NK-92 treated with Interleukin-12 subunit alpha and Interleukin-12 subunit beta, amount 100 ng/mL, for 24 hours (cell line): ENCODE measurements at regions not wholly inside any gene's neighbourhood (a gene's known extent, or its start where the extent isn't known, plus 50 kb on each side); places are given as distances from the start of the nearest gene placed in this dataset.

Experiments used
- DNase-seq: peaks from one replicate; lab custom pipeline; 2025; lab: John Stamatoyannopoulos, UW

GRCh38 chr5:4078544-4078943 is 482.9 kb downstream of the IRX1 start:
- no peak for DNase-seq

- no peak for DNase-seq
These were observed 484.2 kb downstream of the IRX1 start for GRCh38 chr5:4079831-4080230.

GRCh38 chr5:4080370-4080769 is 484.7 kb downstream of the IRX1 start:
- no peak for DNase-seq

- DNase-seq: no peak
These were observed 485.4 kb downstream of the IRX1 start for GRCh38 chr5:4081059-4081458.

GRCh38 chr5:4081466-4081865 is 485.8 kb downstream of the IRX1 start:
- no peak for DNase-seq

GRCh38 chr5:4082966-4083564 is 487.4 kb downstream of the IRX1 start:
- DNase-seq: no peak

GRCh38 chr5:4083591-4084337 is 488.1 kb downstream of the IRX1 start:
- DNase-seq: no peak

- DNase-seq: no peak
These were observed 490.4 kb downstream of the IRX1 start for GRCh38 chr5:4086081-4086480.

- no peak for DNase-seq
These were observed 491.5 kb downstream of the IRX1 start for GRCh38 chr5:4087110-4087509.

GRCh38 chr5:4089087-4089486 is 493.5 kb downstream of the IRX1 start:
- no peak for DNase-seq

GRCh38 chr5:4093236-4093635 is 497.6 kb downstream of the IRX1 start:
- DNase-seq: no peak

- no peak for DNase-seq
These were observed 498.3 kb downstream of the IRX1 start for GRCh38 chr5:4093970-4094369.

- DNase-seq: no peak
These were observed 500.4 kb downstream of the IRX1 start for GRCh38 chr5:4095918-4096630.

GRCh38 chr5:4097199-4097598 is 501.6 kb downstream of the IRX1 start:
- no peak for DNase-seq

- no peak for DNase-seq
These were observed 502.6 kb downstream of the IRX1 start for GRCh38 chr5:4098226-4098625.

GRCh38 chr5:4099386-4099785 is 503.8 kb downstream of the IRX1 start:
- no peak for DNase-seq

- DNase-seq: no peak
These were observed 505.1 kb downstream of the IRX1 start for GRCh38 chr5:4100739-4101138.

- DNase-seq: no peak
These were observed 505.6 kb downstream of the IRX1 start for GRCh38 chr5:4101189-4101588.

GRCh38 chr5:4104831-4105597 is 509.4 kb downstream of the IRX1 start:
- no peak for DNase-seq

- no peak for DNase-seq
These were observed 513.1 kb downstream of the IRX1 start for GRCh38 chr5:4108690-4109089.

GRCh38 chr5:4113426-4113825 is 517.8 kb downstream of the IRX1 start:
- DNase-seq: no peak

- no peak for DNase-seq
These were observed 518.3 kb downstream of the IRX1 start for GRCh38 chr5:4113905-4114304.

GRCh38 chr5:4114452-4114851 is 518.8 kb downstream of the IRX1 start:
- no peak for DNase-seq
